Adrenal gland (tissue), 9 donors: ENCODE measurements at regions not wholly inside any gene's neighbourhood (a gene's known extent, or its start where the extent isn't known, plus 50 kb on each side); places are given as distances from the start of the nearest gene placed in this dataset.

Experiments used
- DNase-seq, 7 donors: peaks; one replicate each; pipeline ENCODE4 v3.0.0-alpha.2; 2019 to 2020
- H3K27ac ChIP-seq, 5 donors: fragments of 200-600 bp; sonication (generic) in 4 of 5; 1 replicate in 3 of 5; 2 replicates in 2 of 5; pipeline versions ENCODE4 v1.5.1 to v1.8.0; 2016 to 2020; ENCODE audit warnings: mild to moderate bottlenecking in 1 of 5
- H3K27me3 ChIP-seq: fragments of 200-600 bp; 2 replicates; pipeline ENCODE4 v1.8.0; 2021
- H3K36me3 ChIP-seq, 2 donors: fragments of 200-600 bp; replicated peaks in 1 of 2; 1 replicate in 1 of 2; 2 replicates in 1 of 2; pipeline versions ENCODE4 v1.5.1 to v1.8.0; 2018 to 2022
- H3K4me1 ChIP-seq, 2 donors: fragments of 200-600 bp; replicated peaks in 1 of 2; 1 replicate in 1 of 2; 2 replicates in 1 of 2; pipeline versions ENCODE4 v1.5.1 to v1.8.0; 2018 to 2021
- H3K4me3 ChIP-seq, 4 donors: fragments of 200-600 bp; sonication (generic) in 3 of 4; one replicate each; pipeline ENCODE4 v1.5.1; 2016 to 2018
- H3K9me3 ChIP-seq, 3 donors: fragments of 200-600 bp; sonication (generic) in 1 of 3; replicated peaks in 1 of 3; 1 replicate in 2 of 3; 2 replicates in 1 of 3; pipeline versions ENCODE4 v1.5.1 to v1.8.0; 2016 to 2021
- CTCF ChIP-seq, 6 experiments: fragments of 450-650 bp in 4 of 6; fragments of 200-600 bp in 2 of 6; sonication (generic) in 1 of 6; IDR thresholded peaks; 1 replicate in 5 of 6; 2 replicates in 1 of 6; pipeline versions ENCODE4 v1.5.1 to v1.8.0; 2016 to 2021; ENCODE audit warnings: antibody characterized with exemption in 6 of 6, mild to moderate bottlenecking in 2 of 6, moderate library complexity in 1 of 6
- POLR2A ChIP-seq, 2 donors: fragments of 450-650 bp; IDR thresholded peaks; one replicate each; pipeline ENCODE4 v1.6.1; 2017; ENCODE audit warnings: antibody characterized with exemption in 2 of 2, mild to moderate bottlenecking in 2 of 2, moderate library complexity in 1 of 2
- WGBS, 4 donors: extraction: QIAGEN DNeasy Blood & Tissue Kit in 2 of 4; methylation state at CpG; one replicate each; pipeline versions ENCODE4 v1.1.5 to v1.1.7; 2013 to 2017; 5-methylcytosine and 5-hydroxymethylcytosine counted together
- intact Hi-C, 2 donors: fragments of 100-400 bp; cut with DNase I; formaldehyde crosslinking; loops; one replicate each; pipeline versions ENCODE4 v1.14.1 to v1.15.0; 2022 to 2023
- donor health status: healthy with polysubstance abuse.
- donor health status: Bipolar disorder and iron deficiency.
- donor health status: DM: yes; HTN: yes; CAD: no.
- donor health status: DM: no; HTN: no; CAD: no.
- donor health status: DM: no; HTN: no; CAD: no.

- Histone ChIP-seq H3K27ac (no peak overlapping the region), H3K4me3 (no peak overlapping the region), H3K36me3 (no peaks in the 10 kb centered on the region), H3K27me3 (no peaks in the 10 kb centered on the region), H3K9me3 (no peaks in the 10 kb centered on the region), H3K4me1 (peaks cover 0 to 12% of the 10 kb centered on the region in 2 donors)
- no peak for DNase-seq
- intact Hi-C loops: loop anchor here in 1 of 2 donors (5.0 to 10.0 kb wide), 2 partner anchors 132 to 169 kb away; no protein-coding TSS in a partner anchor
- TF ChIP-seq POLR2A (IDR thresholded peaks at IDR 0.05): no peak
- TF ChIP-seq CTCF (IDR thresholded peaks at IDR 0.05): no peak
- WGBS, 4 donors: 95 to 98% (median 95%) methylated on average over 3 of the region's 3 CpGs
Observed at GRCh38 chr7:33762911-33763306, 142.4 kb upstream of the BMPER start.

- no peaks in the 10 kb centered on the region for H3K27me3 ChIP-seq
- peaks cover 0 to 12% of the 10 kb centered on the region in 2 donors for H3K4me1 ChIP-seq
- WGBS, 4 donors: 53 to 64% (median 60%) methylated on average over 7 of the region's 7 CpGs
- no peaks in the 10 kb centered on the region for H3K36me3 ChIP-seq
- no peak for TF ChIP-seq POLR2A (IDR thresholded peaks at IDR 0.05)
- no peak for TF ChIP-seq CTCF (IDR thresholded peaks at IDR 0.05)
- intact Hi-C loops: loop anchor here in 1 of 2 donors (5.0 to 10.0 kb wide), 2 partner anchors 130 to 167 kb away; no protein-coding TSS in a partner anchor
- no peaks in the 10 kb centered on the region for H3K9me3 ChIP-seq
- H3K27ac ChIP-seq: peak overlapping the region in 1 of 5 donors; percentile 2
- no peak overlapping the region for H3K4me3 ChIP-seq
- DNase-seq: peak in 3 of 7 donors; percentile 23 to 43 (median 26)
Observed at GRCh38 chr7:33764752-33765451, 140.4 kb upstream of the BMPER start.

GRCh38 chr7:33766405-33766804, 138.9 kb upstream of the BMPER start:
- Histone ChIP-seq H3K9me3 (no peaks in the 10 kb centered on the region), H3K27ac (no peak overlapping the region), H3K4me3 (no peak overlapping the region), H3K27me3 (no peaks in the 10 kb centered on the region), H3K36me3 (no peaks in the 10 kb centered on the region), H3K4me1 (peaks cover 0 to 12% of the 10 kb centered on the region in 2 donors)
- TF ChIP-seq CTCF (IDR thresholded peaks at IDR 0.05) (no peak), POLR2A (IDR thresholded peaks at IDR 0.05) (no peak)
- no peak for DNase-seq
- intact Hi-C loops: loop anchor here in 1 of 2 donors (10.0 kb wide), 1 partner anchor 128 kb away; no protein-coding TSS in a partner anchor
- 0 to 88% (median 48%) methylated on average over 1 of the region's 1 CpG for WGBS, 4 donors

GRCh38 chr7:33769930-33770329, 135.4 kb upstream of the BMPER start:
- no peaks in the 10 kb centered on the region for H3K9me3 ChIP-seq
- intact Hi-C loops: loop anchor here in 1 of 2 donors (10.0 kb wide), 1 partner anchor 125 kb away; no protein-coding TSS in a partner anchor
- peaks cover 0 to 4% of the 10 kb centered on the region in 2 donors for H3K4me1 ChIP-seq
- H3K27ac ChIP-seq: no peak overlapping the region
- H3K36me3 ChIP-seq: no peaks in the 10 kb centered on the region
- WGBS, 4 donors: 92 to 100% (median 99%) methylated on average over 1 of the region's 1 CpG
- no peak for TF ChIP-seq CTCF (IDR thresholded peaks at IDR 0.05)
- TF ChIP-seq POLR2A (IDR thresholded peaks at IDR 0.05): no peak
- no peak overlapping the region for H3K4me3 ChIP-seq
- DNase-seq: no peak
- H3K27me3 ChIP-seq: no peaks in the 10 kb centered on the region
